Epidermal melanocyte (primary cell): ENCODE measurements at regions not wholly inside any gene's neighbourhood (a gene's known extent, or its start where the extent isn't known, plus 50 kb on each side); places are given as distances from the start of the nearest gene placed in this dataset.
"Not testable (repeated sequence)": the region's sequence is repeated elsewhere in the genome, so short reads cannot be mapped to it uniquely, and the experiment has no call there.

Experiments used
- DNase-seq: peaks from one replicate; pipeline ENCODE4 v3.0.0; 2011; ENCODE audit warnings: low spot score; ENCODE audit not compliant: insufficient read length

DNA sequence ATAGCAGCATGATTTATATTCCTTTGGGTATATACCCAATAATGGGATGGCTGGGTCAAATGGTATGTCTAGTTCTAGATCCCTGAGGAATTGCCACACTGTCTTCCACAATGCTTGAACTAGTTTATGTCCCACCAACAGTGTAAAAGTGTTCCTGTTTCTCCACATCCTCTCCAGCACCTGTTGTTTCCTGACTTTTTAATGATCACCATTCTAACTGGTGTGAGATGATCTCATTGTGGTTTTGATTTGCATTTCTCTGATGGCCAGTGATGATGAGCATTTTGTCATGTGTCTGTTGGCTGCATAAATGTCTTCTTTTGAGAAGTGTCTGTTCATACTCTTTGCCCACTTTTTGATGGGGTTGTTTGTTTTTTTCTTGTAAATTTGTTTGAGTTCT lies 54.0 kb upstream of the GPR89A start:
- not testable (repeated sequence) for DNase-seq

DNA sequence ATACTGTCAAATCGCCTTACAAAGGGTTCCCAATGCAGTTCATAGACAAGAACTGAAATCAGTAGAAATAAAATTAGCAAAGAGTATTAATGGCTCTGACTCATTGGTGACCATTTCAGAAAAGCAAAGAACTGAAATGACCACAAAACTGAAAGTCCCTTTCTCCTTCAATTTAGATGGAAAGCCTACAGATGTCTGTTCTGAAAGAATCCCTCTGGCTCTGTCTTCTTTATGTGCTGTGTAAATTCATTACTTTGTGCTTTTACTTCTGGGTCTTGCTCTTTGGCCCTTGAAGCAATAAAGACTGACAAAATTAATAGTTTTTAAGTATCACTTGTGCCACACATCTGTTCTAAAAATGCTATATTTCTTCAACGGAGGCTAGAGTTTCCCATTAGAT lies 62.7 kb upstream of the GPR89A start:
- no peak for DNase-seq

DNA sequence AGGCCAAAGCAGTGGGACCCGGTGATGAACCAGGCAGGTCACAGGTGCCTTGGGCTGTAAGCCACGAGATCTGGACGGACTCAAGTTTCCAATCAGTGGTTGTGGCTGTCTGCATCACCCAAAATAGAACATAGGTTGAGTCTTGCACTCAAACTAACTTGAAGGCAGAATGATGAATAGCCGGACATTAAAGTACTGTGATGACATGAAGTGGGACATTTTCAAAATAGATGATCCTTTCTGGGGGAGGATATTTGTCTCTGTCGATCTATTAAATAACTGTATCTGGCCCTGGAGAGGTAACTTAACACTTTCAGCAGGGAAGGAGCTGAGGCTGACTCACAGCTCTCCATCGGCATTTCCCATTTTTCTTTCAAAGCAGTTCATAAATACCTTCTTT lies 66.1 kb upstream of the GPR89A start:
- DNase-seq = peak; percentile 9

DNA sequence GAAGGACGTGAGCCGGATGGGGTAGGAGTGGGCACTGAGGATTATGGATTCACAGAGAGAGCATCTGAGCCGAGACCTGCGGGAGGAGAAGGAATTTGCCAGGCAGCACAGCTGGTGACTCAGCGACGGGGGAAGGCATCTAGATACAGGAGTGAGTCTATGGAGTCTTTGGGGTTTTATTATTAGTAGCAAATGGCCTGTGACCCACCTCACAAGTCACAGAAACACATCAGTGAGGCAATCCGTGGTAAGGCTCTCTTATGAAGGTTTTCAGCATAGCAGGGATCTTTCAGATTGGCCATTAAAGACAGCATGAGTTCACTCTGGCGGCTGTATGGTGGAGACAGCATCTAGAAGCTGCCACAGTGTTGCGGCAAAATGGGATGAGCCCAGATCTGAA lies 66.5 kb upstream of the GPR89A start:
- not testable (repeated sequence) for DNase-seq

DNA sequence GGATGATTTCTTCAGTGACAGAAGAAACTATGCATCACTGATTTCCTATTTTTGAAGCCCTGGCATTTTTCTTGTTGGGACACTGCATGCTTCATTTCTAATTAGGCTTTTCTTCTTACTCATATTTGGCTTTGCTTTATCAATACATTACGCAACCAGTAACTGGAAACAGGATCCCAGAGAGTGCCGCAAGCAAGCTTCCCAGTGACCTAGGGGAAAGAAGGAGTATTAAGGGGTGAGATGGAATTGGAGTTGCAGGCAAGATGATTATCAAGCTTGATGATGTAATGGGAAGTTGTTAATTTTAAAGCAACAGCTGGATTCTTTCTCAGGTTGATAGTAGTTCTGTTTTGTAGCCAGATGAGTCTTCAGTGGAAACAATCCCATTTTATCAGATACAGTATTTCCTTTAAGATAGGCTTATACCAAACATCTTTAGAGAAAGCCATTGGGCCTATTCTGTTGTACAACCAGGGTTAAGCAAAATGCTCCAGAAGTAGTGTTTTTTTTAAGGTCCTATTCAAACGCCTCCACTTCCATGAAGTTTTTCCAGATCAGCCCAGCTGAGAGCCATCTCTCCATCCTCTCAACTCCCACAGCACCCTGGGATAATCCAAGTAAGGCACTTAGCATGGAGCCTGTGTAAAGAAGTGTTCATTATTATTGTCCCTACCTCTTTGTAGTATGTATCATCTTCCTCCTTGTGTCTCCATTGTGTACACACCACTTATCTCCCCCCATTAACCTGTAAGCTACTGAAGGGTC lies 69.5 kb upstream of the GPR89A start:
- not testable (repeated sequence) for DNase-seq

DNA sequence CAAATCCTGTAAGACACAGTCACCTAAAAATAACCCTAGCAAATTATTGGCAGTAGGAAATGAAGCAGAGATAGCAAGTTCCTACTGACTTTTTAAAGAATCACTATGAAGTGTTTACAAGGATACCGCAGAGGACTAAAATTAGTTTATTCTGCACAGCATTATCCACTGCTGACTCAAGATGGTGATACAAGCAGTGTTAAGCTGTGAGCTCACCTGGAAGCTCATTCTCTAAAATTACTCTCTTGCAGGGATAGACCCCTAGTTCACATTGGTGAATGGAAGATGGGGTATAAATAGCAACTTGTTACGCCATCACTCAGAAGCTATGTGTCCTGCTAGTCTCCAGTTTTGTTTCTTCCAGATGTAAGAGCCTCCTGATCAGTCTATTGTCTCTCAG lies 70.8 kb upstream of the GPR89A start:
- not testable (repeated sequence) for DNase-seq

DNA sequence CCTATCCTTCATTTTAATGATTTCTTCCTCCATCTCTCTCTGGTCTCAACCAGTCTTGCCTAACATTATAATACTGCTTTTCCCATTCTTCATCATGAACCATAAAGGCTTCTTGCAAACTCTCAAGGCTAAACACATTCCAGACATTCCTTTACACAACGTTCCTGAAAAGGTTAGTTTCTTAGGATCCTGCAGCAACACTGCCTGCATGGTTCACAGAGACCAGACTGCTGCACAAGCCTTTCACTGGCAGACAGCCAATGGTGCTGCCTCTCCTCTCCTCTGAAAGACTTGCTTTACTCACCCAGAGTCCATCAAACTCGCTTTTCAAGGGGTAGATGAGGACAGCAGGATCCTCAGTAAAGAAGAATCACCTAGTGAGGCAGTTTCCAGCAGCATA lies 72.3 kb upstream of the GPR89A start:
- not testable (repeated sequence) for DNase-seq

DNA sequence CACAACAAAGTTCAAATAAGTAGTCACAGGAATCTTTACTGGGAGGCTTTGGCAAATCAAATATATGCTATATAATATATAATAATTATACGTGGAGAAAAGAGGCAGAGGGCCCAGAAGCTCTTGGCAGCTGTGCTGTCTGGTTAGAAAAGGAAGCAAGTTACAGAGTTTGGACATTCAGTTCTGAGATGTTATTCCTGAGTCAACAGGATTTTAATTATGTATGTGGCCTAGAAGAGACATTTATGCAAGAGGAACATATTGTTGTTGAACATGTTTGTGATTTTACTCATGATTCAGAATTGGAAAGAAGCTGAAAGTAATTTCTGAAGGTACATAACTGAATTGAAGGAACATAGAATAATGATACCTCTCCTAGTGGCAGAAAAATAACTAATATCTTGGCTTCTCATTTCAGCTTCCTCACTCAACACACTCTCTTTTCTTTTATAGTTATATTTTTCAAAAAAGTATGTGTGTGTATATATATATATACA lies 79.7 kb upstream of the GPR89A start:
- DNase-seq = not testable (repeated sequence)

DNA sequence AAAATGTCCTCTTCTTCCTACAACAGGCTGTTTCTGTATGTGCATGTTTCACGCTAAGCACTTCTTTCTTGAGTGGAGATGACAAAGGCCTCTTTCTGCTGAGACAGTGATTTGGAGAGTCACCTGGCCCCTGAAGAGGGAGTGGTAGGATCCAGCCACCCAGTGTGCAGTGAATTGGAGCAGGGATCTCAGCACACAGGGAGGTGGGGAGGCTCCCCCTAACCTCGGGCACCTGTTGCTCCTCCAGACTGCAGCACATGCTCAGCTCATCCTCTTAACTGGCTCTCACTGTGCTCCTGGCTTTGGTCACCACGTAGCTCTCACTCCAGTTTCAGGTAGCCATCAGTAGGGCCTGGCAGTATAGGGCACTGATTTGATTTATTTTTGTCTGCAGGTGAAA lies 87.6 kb upstream of the GPR89A start:
- not testable (repeated sequence) for DNase-seq

DNA sequence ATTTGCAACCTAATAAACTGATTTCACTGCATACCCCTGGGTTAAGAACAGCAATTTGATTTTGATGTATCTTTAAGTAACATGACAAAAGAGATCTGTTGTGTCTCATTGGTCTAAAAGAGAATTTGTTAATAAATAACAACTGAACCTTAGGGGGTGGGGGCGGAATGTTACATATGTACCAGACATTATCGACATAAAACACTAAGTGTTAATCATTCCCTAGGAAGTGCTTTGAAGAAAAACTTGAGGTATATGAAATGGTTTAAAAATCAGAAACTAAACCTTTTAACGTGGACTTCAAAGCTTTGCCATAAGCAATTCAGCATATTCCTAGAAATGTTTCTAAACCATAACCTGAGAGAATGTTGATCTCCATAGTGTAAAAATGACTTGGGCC lies 88.5 kb upstream of the GPR89A start:
- not testable (repeated sequence) for DNase-seq

DNA sequence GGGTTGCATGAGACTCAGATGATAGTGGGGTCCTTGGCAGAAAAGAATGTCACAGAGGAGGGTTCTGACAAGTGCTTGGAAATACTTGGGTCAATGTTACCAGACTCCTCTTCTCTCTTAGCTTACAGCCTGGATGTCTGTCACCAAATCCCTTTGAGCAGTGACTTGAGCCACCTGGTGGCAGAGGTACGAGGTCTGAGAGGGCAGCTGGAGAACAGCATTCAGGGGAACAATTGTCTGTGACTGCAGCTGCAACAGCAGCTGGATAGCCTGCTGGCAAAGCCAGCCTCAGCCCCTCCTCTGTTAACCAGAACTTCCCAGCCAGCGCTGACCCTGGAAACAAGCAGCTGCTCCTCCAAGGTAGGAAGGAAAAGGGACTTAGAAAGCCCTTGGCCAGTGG lies 87.6 kb upstream of the NBPF20 start:
- not testable (repeated sequence) for DNase-seq

DNA sequence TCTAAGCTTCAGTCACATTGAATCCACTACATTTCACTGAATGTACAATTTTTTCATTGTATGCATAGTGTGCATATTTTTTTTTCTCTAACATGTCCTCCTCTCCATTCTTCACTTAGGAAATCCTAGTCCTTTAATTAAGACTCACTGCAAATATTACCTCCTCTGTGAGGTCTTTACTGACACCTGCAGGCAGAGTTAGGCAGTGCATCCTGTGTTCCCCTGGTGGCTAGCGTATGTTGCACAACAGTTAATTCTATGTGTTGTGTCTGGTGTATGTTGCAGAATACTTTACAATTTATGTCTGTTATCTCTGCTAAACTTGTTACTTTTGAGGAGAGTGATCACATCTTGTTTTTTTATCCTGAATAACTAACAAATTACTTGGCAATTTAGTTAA lies 82.7 kb upstream of the NBPF20 start:
- not testable (repeated sequence) for DNase-seq

DNA sequence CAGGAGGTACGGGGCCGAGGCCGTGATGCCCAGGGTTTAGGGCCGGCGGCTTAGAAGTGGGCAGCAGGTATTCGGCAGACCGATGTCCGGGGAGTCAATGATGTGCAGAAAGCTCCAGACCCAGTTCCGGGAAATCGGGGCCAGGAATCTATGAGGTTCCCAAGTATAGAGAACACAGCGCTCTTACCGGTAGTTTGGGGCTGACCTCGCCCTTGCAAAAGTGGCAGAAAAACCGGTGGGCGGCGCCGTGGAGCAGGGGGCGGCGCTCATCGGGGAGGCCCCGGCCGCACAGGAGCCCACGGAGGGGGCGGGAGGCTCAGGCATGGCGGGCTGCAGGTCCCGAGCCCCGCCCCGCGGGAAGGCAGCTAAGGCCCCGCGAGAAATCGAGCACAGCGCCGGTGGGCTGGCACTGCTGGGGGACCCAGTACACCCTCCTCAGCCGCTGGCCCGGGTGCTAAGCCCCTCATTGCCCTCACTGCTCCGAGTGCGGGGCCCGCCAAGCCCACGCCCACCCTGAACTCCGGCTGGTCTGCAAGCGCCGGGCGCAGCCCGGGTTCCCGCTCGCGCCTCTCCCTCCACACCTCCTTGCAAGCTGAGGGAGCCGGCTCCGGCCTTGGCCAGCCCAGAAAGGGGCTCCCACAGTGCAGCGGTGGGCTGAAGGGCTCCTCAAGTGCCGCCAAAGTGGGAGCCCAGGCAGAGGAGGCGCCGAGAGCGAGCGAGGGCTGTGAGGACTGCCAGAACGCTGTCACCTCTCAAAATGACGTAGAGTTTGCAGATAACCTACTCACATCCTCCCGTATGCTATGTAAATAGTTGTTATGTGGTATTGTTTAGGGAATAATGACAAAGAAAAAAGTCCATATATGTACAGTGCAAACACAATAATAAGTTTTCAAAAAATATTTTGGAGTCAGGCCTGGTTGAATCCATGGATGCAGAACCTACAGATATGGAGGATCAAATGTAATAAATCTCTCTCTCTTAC lies 80.6 kb upstream of the NBPF20 start:
- DNase-seq = not testable (repeated sequence)

DNA sequence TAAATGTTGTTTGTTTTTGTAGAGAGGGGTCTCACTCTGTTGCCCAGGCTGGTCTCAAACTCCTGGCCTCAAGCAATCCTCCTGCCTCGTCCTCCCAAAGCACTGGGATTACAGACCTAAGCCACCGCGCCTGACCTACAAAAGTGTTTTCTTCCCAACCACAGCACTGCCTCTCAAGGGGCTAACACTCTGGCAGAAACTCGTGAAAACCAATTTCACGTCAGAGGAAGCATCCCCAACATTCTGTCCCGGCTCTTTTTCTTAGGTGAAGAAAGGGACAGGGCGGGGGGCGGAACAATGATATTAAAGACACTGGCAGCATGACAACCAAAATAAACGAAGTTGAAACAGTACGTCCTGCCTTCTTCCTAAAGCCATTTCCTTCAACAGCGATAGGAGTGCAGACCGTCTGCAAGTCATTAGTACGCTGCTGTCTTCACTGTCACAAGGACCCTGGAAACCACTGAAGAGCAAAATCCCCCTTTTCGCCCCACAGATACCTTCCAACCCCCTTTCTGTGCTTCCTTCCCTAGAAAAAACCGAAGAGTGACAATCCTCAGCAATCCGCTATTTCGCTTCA lies 79.5 kb upstream of the NBPF20 start:
- not testable (repeated sequence) for DNase-seq

DNA sequence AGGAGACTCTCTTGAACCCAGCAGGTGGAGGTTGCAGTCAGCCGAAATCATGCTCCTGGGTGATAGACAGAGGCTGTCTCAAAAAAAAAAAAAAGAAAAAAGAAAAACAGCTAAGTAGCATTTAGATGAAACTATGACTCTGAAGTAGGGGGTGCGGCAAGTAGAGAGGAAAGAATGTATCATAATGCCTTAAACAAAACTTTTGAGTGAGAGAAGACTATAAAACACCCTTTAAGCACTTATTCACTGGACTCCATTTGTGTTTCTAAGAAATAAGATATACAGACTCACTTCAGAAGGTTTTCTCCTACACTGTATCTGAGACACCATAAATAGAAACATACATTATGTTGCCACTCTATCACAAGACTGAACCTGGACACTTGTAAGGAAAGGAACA lies 78.9 kb upstream of the NBPF20 start:
- DNase-seq = not testable (repeated sequence)

DNA sequence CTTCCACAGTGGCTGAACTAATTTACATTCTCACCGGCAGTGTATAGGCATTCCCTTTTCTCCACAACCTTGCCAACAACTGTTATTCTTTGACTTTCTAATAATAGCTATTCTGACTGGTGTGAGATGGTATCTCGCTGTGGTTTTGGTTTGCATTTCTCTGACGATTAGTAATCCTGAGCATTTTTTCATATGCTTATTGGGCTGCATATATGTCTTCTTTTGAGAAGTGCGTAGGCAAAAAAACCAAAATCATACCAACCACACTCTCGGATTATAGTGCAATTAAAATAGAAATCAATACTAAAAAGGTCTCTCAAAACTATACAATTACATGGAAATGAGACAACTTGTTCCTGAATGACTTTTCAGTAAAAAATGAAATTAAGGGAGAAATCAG lies 74.8 kb upstream of the NBPF20 start:
- not testable (repeated sequence) for DNase-seq

DNA sequence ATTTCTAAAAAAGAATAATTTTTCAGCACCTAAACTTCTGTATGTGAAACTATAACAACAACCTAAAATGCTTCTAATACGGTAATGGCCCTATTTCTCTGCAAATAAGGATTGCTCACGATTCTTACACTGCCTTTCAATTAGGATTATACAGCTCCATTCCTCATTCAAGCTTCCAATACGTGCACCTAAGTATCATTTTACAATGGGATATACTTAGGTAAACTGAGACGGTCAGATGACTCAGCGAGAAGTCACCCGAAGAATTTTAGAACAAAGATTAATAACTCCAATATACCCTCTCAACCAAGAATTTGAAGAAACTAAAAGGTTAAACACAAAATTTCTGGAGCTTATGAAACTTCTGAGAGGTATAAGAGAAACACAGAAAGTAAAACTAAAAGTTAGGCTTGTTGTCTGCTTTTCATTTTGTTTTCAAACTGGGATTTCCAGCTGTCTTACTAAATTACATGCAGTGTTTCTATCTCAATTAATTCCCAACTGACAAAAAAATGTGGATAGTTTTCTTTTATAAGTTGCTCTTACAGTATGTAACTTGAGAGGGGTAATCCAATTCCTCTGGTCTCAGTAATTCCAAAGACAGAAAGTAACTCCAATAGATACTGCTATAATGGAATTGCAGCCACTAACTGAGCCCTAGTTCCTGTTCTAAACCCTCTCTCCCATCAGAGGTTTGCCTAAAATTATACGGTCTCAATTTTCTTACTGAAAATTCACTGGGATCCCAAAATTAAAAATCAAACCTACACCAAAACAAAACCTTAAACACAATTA lies 69.9 kb upstream of the NBPF20 start:
- DNase-seq = not testable (repeated sequence)

DNA sequence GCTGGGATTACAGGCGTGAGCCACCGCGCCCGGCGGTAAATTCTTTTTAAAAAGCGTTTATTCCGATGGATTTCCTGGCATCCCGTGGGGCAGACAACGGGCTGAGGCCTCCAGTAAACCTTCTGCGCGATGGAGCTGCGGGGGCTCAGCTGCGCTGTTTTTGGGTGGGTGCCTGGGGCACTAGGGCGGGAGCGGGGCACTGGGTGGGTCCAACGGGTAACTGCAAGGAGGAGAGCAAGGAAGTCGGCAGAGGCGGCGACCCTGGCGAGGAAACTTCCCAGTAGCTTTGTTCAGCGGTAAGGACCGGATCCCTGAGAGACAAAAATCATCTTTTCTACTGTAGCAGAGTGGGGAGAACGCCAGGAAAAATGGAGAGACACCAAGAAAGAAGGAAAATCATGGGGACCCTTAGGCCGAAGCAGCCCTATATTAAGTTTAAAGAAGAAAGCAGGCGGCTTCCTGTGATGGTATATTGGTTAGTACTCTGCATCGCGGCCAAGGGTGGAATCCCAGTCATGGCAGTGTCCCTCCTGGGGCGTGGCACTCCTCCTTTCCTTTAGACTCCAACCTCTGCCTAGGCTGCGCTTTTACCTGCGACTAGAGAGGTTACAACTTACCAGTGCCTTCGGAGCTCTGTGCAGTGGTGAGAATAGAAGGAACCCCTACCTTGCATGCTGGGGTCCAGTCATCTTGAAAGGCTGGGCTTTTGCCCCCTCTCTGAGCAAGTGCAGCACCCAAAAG lies 63.0 kb upstream of the NBPF20 start:
- DNase-seq = not testable (repeated sequence)

DNA sequence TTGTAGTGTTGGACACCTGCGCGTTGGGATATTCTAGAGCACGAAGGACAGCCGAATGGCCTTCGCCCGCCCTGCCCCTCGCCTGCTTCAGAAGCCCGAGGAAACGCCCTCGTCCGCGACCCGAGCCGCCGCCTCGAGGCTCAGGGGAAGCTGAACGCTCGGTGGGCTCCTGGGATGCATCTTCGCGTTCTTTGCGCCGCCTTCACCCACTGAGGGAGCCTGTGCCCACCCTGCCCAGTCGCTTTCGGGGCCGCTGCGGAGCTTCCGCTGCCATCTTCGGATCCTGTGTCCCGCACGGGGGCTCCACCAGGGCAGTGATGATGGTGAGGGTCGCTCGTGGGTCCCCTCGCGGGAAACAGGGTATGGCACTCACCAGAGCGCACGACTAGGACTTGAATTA lies 61.8 kb upstream of the NBPF20 start:
- DNase-seq = not testable (repeated sequence)

DNA sequence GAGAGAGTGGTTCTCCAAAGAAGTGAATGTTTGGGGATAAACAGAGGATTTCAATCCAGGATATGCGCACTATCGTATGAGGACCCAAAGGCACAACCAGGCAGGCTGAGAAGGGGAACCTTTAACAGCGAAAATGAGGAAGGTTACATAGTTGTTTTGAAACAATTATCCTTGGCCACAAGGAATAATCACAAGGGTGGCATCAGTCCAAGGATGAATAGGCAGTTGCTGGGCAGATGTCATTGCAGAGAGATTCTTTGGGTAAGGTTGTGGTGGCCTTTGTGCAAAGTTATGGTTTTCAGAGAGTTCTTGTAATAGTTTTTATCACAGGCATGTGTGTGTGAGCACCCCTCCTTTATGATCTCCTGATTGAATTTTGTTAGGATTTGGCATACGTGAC lies 58.9 kb upstream of the NBPF20 start:
- DNase-seq = not testable (repeated sequence)
